NB4 (cell line): ENCODE measurements at regions not wholly inside any gene's neighbourhood (a gene's known extent, or its start where the extent isn't known, plus 50 kb on each side); places are given as distances from the start of the nearest gene placed in this dataset.

Experiments
- CTCF ChIP-seq: IDR thresholded peaks from one replicate; pipeline ENCODE4 v1.5.1; 2012; ENCODE audit warnings: low read depth, low read length
- POLR2A ChIP-seq: IDR thresholded peaks from 2 replicates; pipeline ENCODE4 v1.6.1; 2011; ENCODE audit warnings: mild to moderate bottlenecking; ENCODE audit not compliant: insufficient read length; ENCODE audit errors: extremely low read depth

DNA sequence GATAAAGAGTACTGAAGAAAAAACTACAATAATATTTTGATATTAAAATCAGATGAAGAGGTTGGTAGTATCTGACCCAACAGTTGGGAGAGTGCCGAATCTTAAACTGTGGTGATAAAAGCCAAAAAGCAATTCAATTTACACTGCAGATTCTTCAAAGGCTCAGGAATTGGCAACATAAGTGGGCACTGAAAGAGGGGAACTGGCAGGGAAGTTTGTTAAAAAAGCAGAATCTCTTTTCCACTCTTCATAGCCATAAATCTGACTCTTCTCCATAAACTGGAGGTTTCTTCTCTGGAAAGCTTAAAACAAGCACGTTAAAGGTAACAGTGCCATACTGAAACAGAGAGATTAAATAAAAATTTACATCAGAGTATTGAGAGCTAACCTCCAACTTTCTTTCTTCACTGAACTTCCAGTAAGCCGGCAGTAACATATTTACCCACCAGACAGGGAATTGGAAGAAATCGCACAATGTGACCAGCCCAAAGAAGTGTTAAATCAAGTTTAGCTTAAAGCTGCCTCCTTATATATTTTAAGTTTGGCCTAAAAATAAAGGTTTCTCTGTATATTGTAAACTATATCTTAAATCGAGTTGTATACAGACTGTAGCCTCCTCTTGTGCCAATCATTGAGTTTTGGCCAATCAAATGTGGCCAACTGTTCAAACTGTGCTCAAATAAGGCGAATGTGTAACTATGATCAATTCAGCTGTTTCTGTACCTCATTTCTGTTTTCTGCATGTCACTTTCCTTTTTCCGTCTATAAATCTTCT lies 358.3 kb downstream of the NXPE2 start:
- TF ChIP-seq POLR2A (no peak), CTCF (no peak)
